ENCODE measurements at regions not wholly inside any gene's neighbourhood (a gene's known extent, or its start where the extent isn't known, plus 50 kb on each side); places are given as distances from the start of the nearest gene placed in this dataset.
"Not testable (repeated sequence)": the region's sequence is repeated elsewhere in the genome, so short reads cannot be mapped to it uniquely, and the experiment has no call there.

DNA sequence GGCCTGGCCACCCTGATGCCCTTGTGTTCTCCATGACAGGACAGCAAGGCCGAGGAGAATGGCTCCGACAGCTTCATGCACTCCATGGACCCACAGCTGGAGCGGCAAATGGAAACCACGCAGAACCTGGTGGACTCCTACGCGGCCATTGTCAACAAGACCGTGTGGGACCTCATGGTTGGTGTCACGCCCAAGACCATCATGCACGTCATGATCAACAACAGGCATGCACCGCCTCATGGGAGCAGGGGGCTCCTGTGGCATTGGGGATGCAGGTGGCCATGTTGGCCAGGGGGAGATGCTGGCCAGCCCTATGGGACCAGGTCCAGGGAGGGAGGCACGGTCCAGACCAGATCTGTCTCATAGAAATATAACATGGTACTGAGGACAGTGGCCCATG is 62.9 kb downstream of the GOLGA8B start:
- Histone ChIP-seq H4K20me1 (ENCODE audit: low read length) (no peaks in the 10 kb centered on the region), H3K9me3 (ENCODE audit: low read length) (no peaks in the 10 kb centered on the region), H3K27me3 (ENCODE audit: low read length) (no peaks in the 10 kb centered on the region), H3K36me3 (ENCODE audit: low read depth, low read length) (no peaks in the 10 kb centered on the region), H3F3A (ENCODE audit: low read length, unreplicated experiment) (no peaks in the 10 kb centered on the region), H3K4me3 (ENCODE audit: low read length) (no peak overlapping the region), H3K9ac (ENCODE audit: low read length) (no peak overlapping the region), H2AFZ (ENCODE audit: low read length) (no peak overlapping the region), H3K9me2 (replicated peaks; ENCODE audit: low read length) (no peaks in the 10 kb centered on the region), H3K79me2 (ENCODE audit: low read length) (no peaks in the 10 kb centered on the region), H3K4me2 (ENCODE audit: low read length) (no peak overlapping the region), H3K27ac (ENCODE audit: low read length) (no peak overlapping the region), H3K4me1 (ENCODE audit: insufficient read depth, low read length) (no peaks in the 10 kb centered on the region)
- TF ChIP-seq EZH2phosphoT487 (IDR thresholded peaks at IDR 0.05; ENCODE audit: borderline replicate concordance, low read length): no peak
- no peak for TF ChIP-seq EZH2 (IDR thresholded peaks at IDR 0.05; ENCODE audit: low read length, unreplicated experiment)
- TF ChIP-seq, protein P1, sequence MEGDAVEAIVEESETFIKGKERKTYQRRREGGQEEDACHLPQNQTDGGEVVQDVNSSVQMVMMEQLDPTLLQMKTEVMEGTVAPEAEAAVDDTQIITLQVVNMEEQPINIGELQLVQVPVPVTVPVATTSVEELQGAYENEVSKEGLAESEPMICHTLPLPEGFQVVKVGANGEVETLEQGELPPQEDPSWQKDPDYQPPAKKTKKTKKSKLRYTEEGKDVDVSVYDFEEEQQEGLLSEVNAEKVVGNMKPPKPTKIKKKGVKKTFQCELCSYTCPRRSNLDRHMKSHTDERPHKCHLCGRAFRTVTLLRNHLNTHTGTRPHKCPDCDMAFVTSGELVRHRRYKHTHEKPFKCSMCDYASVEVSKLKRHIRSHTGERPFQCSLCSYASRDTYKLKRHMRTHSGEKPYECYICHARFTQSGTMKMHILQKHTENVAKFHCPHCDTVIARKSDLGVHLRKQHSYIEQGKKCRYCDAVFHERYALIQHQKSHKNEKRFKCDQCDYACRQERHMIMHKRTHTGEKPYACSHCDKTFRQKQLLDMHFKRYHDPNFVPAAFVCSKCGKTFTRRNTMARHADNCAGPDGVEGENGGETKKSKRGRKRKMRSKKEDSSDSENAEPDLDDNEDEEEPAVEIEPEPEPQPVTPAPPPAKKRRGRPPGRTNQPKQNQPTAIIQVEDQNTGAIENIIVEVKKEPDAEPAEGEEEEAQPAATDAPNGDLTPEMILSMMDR (conservative IDR thresholded peaks at IDR 0.05; ENCODE audit: low read depth, low read length): no peak
- DNase-seq (no peak), ATAC-seq (no peak)
- ChIA-PET CTCF (no interaction called here), POLR2A (ENCODE audit: unreplicated experiment) (interaction anchor here (0.7 kb wide), 1 partner anchor 493 kb away, joined by 3 read pairs; no protein-coding TSS in a partner anchor)
- intact Hi-C loops (cut with micrococcal nuclease): no loop called here
- no TSS peak for BruUV-seq (replicated peaks)

DNA sequence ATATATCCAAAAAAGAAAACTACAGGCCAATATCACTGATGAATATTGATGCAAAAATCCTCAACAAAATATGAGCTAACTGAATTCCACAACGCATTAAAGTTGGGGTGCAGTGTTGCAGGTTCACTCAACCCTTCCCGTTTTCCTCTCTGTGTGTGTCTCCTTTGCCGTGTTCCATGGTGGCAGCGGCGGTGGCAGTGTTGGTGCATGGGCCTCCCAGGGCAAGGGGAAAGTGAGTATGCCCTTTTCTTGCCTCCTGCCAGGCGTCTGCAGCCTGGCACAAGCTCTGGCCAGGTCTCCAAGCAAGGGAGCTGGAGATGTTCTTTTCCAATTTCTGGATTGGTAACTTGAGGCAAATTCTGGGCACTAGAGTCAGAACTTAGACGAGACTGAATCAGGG is 63.4 kb downstream of the GOLGA8B start:
- H3K4me3 ChIP-seq (ENCODE audit: low read length); H3K27me3 ChIP-seq (ENCODE audit: low read length); DNase-seq; CTCF ChIA-PET; ATAC-seq; H3K79me2 ChIP-seq (ENCODE audit: low read length); H4K20me1 ChIP-seq (ENCODE audit: low read length); intact Hi-C loops (cut with micrococcal nuclease); H2AFZ ChIP-seq (ENCODE audit: low read length); H3K4me1 ChIP-seq (ENCODE audit: insufficient read depth, low read length); H3F3A ChIP-seq (ENCODE audit: low read length, unreplicated experiment); H3K9me2 ChIP-seq (replicated peaks; ENCODE audit: low read length); H3K9ac ChIP-seq (ENCODE audit: low read length); BruUV-seq (replicated peaks); H3K27ac ChIP-seq (ENCODE audit: low read length); H3K36me3 ChIP-seq (ENCODE audit: low read depth, low read length); H3K9me3 ChIP-seq (ENCODE audit: low read length); H3K4me2 ChIP-seq (ENCODE audit: low read length): not testable (repeated sequence)
- POLR2A ChIA-PET (ENCODE audit: unreplicated experiment): interaction anchor here (0.7 kb wide), 1 partner anchor 494 kb away, joined by 3 read pairs; no protein-coding TSS in a partner anchor

DNA sequence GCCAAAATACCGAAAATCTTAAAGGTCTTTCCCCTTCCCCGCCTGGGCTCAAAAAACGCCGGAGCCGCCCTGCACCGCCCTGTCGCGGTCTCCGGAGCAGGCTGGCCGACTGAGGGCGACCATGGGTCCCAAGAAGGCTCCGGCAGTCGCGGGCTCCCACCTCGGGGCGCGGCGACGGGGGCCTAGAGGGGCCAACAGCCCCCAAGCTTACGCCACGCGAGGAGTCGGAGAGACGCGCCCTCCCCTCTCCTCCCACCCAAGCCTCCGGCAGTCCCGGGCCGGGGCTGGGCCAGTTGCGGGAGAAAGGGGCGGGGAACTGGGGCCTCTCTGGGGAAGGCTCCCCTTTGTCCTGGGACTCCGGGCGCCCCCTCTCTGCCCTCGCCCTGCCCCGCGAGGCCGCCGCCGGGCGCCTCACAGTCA is 69.2 kb downstream of the GOLGA8B start:
- ATAC-seq: peak; percentile 72
- intact Hi-C loops (cut with micrococcal nuclease): no loop called here
- Histone ChIP-seq H3K4me1 (ENCODE audit: insufficient read depth, low read length) (no peaks in the 10 kb centered on the region), H3F3A (ENCODE audit: low read length, unreplicated experiment) (no peaks in the 10 kb centered on the region), H3K79me2 (ENCODE audit: low read length) (no peaks in the 10 kb centered on the region), H3K36me3 (ENCODE audit: low read depth, low read length) (no peaks in the 10 kb centered on the region), H4K20me1 (ENCODE audit: low read length) (no peaks in the 10 kb centered on the region), H3K27ac (ENCODE audit: low read length) (no peak overlapping the region), H3K9me2 (replicated peaks; ENCODE audit: low read length) (no peaks in the 10 kb centered on the region), H3K27me3 (ENCODE audit: low read length) (peaks cover 9% of the 10 kb centered on the region; the same call in 1 of the 2 replicates), H2AFZ (ENCODE audit: low read length) (peak overlapping the region; percentile 83), H3K9ac (ENCODE audit: low read length) (peak overlapping the region; percentile 12; the same call in 1 of the 2 replicates), H3K4me3 (ENCODE audit: low read length) (peak overlapping the region; percentile 70), H3K9me3 (ENCODE audit: low read length) (no peaks in the 10 kb centered on the region), H3K4me2 (ENCODE audit: low read length) (peak overlapping the region; percentile 89)
- TF ChIP-seq EZH2 (IDR thresholded peaks at IDR 0.05; ENCODE audit: low read length, unreplicated experiment): no peak
- no peak for TF ChIP-seq EZH2phosphoT487 (IDR thresholded peaks at IDR 0.05; ENCODE audit: borderline replicate concordance, low read length)
- ChIA-PET POLR2A (ENCODE audit: unreplicated experiment) (no interaction called here), CTCF (no interaction called here)
- no TSS peak for BruUV-seq (replicated peaks)
- peak; percentile 6 for DNase-seq

DNA sequence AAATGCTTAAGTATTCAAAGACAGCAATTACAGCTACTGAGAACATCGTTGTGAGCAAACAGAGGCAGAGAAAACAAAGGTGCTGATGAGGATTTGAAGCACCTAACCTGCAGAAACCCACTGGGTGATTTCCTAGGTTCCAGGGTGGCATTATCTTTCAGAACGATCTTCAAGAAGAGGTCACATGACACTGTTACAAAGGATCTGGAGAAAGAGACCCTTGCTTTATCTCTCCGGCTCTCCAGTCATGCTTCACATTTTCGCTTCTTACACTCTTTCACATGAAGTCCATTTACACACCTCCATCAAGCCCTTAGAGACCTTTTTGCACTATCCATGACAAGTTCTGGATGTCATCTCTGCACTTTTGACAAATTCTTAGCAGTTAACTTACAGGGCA is 70.8 kb downstream of the GOLGA8B start:
- Histone ChIP-seq H3K9ac (ENCODE audit: low read length) (no peak overlapping the region), H3K36me3 (ENCODE audit: low read depth, low read length) (no peaks in the 10 kb centered on the region), H3K4me1 (ENCODE audit: insufficient read depth, low read length) (no peaks in the 10 kb centered on the region), H3K9me3 (ENCODE audit: low read length) (no peaks in the 10 kb centered on the region), H3K4me2 (ENCODE audit: low read length) (no peak overlapping the region), H3K9me2 (replicated peaks; ENCODE audit: low read length) (no peaks in the 10 kb centered on the region), H3K79me2 (ENCODE audit: low read length) (no peaks in the 10 kb centered on the region), H3K27me3 (ENCODE audit: low read length) (peaks cover 9% of the 10 kb centered on the region; the same call in 1 of the 2 replicates), H4K20me1 (ENCODE audit: low read length) (no peaks in the 10 kb centered on the region), H3K27ac (ENCODE audit: low read length) (no peak overlapping the region), H3F3A (ENCODE audit: low read length, unreplicated experiment) (no peaks in the 10 kb centered on the region), H2AFZ (ENCODE audit: low read length) (no peak overlapping the region), H3K4me3 (ENCODE audit: low read length) (no peak overlapping the region)
- no TSS peak for BruUV-seq (replicated peaks)
- ATAC-seq (no peak), DNase-seq (no peak)
- ChIA-PET POLR2A (ENCODE audit: unreplicated experiment) (no interaction called here), CTCF (no interaction called here)
- intact Hi-C loops (cut with micrococcal nuclease): no loop called here
- no peak for TF ChIP-seq EZH2 (IDR thresholded peaks at IDR 0.05; ENCODE audit: low read length, unreplicated experiment)
- TF ChIP-seq, protein P1 (conservative IDR thresholded peaks at IDR 0.05; ENCODE audit: low read depth, low read length): no peak
- no peak for TF ChIP-seq EZH2phosphoT487 (IDR thresholded peaks at IDR 0.05; ENCODE audit: borderline replicate concordance, low read length)

Measured in PC-3 (cell line).